ENCODE measurements at regions not wholly inside any gene's neighbourhood (a gene's known extent, or its start where the extent isn't known, plus 50 kb on each side); places are given as distances from the start of the nearest gene placed in this dataset.
"Not testable (repeated sequence)": the region's sequence is repeated elsewhere in the genome, so short reads cannot be mapped to it uniquely, and the experiment has no call there.

DNA sequence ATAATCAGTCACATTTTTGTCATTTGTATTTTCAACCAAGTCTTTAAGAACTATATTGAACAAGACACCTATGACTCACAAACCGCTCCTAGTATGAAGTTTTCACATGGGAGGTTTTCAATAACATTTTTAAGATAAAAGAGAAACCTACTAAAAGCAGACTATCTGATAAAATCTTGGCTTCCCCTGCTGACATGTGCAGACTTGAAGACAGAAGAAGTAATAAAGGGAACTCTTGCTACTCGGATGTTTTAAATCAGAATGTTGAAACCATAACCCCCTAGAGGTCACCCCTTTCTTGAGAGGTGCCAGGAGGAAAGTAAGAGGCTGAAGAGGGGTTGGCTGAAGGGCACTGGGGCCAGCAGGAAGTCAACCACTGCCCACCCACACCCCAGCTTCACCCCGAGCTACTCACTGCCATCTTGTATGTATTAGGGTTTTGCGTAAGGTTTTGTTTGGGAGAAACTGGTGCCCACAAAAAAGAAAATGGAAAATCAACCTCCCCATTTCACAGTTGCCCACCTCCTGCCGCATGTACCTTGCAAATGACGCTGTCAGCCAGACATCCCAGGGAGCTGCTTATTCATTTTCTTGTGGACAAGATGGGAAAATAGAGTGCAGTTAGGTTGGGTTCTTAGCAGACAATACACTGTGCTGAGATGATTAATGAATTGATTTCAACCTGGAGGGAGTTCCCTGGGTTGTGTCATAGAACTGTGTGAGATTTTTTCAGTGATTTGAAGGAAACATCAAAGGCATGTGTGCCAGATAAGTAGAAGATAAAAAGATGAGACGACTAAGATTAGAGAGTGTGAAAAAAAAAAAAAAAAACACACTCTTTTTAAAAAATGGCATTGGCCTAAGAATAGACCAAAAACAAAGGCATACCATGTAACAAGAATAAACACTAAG lies 83.2 kb upstream of the TAB2 start:
- no peak for DNase-seq

DNA sequence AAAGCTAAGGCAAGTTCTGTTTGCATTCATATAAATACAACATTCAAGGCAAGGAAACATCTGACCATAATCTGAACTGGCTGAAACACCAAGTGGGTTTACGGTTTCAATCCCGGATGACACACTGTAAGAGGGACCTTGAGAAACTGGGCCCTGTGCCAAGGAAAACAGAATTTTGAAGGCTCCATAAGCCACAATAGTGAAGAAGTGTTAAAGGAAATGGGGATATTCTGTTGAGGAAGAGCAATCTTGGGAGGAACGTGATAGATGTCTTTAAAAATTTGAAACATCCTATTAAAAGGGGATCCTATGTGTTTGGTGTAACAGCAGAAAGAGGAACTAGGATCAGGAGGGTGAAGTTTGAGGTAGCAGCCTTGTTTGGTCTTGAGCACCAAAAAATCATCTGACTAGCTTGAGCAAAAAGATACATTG lies 82.4 kb upstream of the TAB2 start:
- DNase-seq: no peak

- no peak for DNase-seq
These were observed 80.9 kb upstream of the TAB2 start for GRCh38 chr6:149236589-149236988.

DNA sequence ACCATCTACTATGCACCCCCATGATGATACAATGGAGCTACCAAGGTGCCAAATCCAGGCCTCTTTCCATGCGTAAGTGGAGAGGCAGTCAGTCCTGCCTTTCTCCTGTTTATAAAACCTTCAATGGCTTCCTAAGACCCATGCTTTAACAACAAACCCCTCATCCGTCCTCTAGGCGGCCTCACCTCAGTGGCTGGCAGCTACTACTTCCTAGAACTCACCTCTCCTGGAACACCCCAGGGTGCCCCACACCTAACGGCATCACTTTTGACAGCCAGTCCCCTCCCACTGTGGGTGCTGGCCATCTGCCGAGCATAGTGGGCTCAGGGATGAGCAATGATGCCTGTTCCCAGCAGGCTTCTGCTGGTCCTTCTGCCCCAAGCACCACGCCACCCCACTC lies 80.0 kb upstream of the TAB2 start:
- no peak for DNase-seq

GRCh38 chr6:149239573-149240209 lies 77.8 kb upstream of the TAB2 start:
- no peak for DNase-seq

GRCh38 chr6:149242883-149243282 lies 74.6 kb upstream of the TAB2 start:
- DNase-seq: no peak

- no peak for DNase-seq
These were observed 73.4 kb upstream of the TAB2 start for GRCh38 chr6:149244105-149244504.

GRCh38 chr6:149246691-149247384 lies 70.7 kb upstream of the TAB2 start:
- peak in 2 of 58 donors; percentile 10 to 35 for DNase-seq

DNA sequence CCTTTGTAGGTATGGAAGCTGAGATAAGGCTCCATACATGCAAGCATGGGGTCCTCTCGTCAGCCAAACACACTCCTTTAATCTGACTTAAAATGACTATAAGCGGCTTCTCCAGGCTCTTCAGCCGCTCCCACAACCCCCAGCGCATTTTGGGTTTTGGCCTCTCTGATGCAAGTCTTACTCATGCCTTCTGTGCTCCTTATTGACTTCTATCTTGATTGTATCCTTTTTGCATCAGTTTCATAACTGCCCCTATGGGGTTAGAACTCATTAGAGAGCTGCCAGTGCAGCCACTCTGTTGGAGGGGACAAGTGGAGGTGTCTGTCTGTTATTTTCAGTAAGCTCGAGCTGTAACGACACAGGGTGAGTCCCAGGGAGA lies 70.1 kb upstream of the TAB2 start:
- DNase-seq: no peak

GRCh38 chr6:149248263-149248662 lies 69.2 kb upstream of the TAB2 start:
- not testable (repeated sequence) for DNase-seq

- no peak for DNase-seq
These were observed 68.7 kb upstream of the TAB2 start for GRCh38 chr6:149248693-149249369.

- DNase-seq: no peak
These were observed 67.8 kb upstream of the TAB2 start for GRCh38 chr6:149249370-149250357.

- DNase-seq: no peak
These were observed 66.6 kb upstream of the TAB2 start for GRCh38 chr6:149250951-149251350.

DNA sequence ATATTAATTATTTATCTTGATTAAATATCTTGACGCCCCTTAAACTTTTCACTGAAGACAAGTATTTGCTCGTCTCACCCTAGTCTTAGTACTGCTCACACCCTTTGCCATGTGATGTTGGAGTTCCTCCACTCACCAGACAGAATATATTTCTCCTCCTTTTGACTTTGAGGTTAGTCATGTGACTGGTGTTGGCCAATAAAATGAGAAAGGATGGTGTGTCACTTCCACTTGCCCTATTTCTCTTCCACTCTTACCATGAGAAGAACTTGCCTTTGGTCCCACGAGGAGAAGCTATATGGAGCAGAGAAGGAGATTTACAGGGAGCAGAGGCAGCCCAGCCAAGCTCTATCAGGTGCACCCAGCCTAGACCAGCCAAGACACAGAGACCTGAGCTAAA lies 64.9 kb upstream of the TAB2 start:
- DNase-seq: no peak

- DNase-seq: peak in 5 of 58 donors; percentile 26 to 63 (median 36)
These were observed 63.3 kb upstream of the TAB2 start for GRCh38 chr6:149254253-149254652.

DNA sequence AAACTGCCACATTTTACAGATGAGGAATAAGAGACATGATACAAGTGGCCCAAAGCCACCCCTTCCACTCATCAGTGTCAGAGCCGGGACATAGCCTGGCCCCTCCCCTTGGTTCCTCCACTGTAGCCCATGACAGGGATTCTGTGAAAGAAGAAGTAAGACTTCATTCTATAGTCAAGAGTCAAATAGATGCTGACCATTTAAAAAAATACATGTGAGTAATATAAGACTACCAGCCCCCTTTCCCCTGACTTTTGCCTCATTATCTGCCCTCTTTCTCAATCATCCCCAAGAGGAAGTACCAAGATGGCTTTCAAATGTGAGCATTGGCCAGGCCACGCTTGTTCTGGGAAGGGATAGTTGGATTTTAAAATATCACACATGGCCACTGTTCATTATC lies 57.8 kb upstream of the TAB2 start:
- DNase-seq: peak in 1 of 58 donors; percentile 9

DNA sequence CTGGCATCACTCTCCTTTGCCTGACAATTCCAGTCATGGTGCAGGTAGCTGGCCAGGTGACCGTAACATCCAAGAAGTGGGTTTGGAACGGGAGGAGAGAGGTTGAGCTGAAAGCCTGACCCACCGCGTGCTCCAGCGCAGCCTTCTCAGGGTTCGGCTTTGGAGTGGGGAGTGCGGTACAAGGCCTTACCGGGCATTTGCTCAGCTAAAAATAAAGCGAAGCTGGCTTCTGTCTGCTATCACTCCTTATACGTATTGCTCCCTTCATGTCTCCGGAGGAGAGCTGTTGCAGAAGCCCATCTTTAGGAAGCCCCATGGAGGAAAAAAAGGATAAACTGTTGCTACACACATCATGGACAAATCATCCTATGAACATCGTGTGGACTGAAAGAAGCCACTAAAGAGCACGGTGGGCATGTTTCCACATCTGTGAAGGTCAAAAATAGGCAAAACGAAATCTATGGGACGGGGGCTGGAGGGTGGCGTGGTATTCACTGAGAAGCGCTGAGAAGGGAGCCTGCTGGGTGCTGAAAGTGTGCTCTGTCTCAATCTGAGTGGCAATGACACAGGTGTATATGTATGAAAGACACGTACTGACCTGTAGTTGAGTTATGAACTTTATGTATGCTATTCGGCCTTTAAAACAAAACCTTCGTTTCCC lies 57.2 kb upstream of the TAB2 start:
- DNase-seq: no peak

- DNase-seq: no peak
These were observed 56.0 kb upstream of the TAB2 start for GRCh38 chr6:149261364-149262040.

DNA sequence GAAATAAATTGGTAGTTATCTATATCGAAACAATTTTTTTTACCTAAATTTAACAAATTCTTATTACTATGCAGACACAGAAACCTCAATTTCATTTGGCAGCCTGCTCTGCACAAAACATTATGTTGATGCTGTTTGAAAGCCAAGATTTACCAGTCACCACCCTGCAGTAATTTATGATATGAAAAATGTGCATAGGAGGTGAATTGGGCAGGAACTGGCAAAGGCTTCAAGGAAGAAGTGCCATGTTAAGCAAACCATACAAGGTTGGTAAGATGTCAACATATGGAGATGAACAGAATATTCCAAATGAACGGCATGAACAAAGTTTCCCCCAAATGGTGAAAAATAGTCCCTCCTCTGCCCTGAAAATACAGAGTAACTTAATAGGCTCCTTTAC lies 54.2 kb upstream of the TAB2 start:
- no peak for DNase-seq
